Adrenal gland (tissue), 5 donors: ENCODE measurements at regions not wholly inside any gene's neighbourhood (a gene's known extent, or its start where the extent isn't known, plus 50 kb on each side); places are given as distances from the start of the nearest gene placed in this dataset.

Experiments
- POLR2A ChIP-seq, 2 donors: fragments of 450-650 bp; IDR thresholded peaks; one replicate each; pipeline ENCODE4 v1.6.1; 2017; ENCODE audit warnings: antibody characterized with exemption in 2 of 2, mild to moderate bottlenecking in 2 of 2, moderate library complexity in 1 of 2
- TF ChIP-seq, protein P1 (sequence below), 6 experiments: fragments of 450-650 bp in 4 of 6; fragments of 200-600 bp in 2 of 6; sonication (generic) in 1 of 6; IDR thresholded peaks; 1 replicate in 5 of 6; 2 replicates in 1 of 6; pipeline versions ENCODE4 v1.5.1 to v1.8.0; 2016 to 2021; ENCODE audit warnings: antibody characterized with exemption in 6 of 6, mild to moderate bottlenecking in 2 of 6, moderate library complexity in 1 of 6
- donor health status: DM: no; HTN: no; CAD: no.

DNA sequence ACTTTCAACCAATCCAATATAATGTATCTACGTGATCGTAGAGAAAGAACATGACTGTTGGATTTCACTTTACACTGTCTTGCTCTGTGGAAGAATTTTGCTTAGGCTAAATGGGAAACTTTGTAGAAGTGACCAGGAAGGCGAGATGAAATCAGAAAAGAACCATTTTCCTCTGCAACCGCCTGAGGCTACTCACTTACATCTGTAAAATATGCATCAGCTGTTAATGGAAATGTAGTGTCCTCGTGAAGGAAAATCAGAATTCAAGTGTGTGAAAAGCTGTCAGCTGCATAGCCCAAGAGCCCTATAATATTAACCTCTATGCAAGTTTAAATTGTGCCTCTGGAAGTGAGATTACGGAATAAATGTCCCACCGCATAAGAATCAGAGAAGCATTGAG, 277.9 kb downstream of the C6orf118 start:
- no peak for TF ChIP-seq POLR2A (IDR thresholded peaks at IDR 0.05)
- TF ChIP-seq, protein P1, sequence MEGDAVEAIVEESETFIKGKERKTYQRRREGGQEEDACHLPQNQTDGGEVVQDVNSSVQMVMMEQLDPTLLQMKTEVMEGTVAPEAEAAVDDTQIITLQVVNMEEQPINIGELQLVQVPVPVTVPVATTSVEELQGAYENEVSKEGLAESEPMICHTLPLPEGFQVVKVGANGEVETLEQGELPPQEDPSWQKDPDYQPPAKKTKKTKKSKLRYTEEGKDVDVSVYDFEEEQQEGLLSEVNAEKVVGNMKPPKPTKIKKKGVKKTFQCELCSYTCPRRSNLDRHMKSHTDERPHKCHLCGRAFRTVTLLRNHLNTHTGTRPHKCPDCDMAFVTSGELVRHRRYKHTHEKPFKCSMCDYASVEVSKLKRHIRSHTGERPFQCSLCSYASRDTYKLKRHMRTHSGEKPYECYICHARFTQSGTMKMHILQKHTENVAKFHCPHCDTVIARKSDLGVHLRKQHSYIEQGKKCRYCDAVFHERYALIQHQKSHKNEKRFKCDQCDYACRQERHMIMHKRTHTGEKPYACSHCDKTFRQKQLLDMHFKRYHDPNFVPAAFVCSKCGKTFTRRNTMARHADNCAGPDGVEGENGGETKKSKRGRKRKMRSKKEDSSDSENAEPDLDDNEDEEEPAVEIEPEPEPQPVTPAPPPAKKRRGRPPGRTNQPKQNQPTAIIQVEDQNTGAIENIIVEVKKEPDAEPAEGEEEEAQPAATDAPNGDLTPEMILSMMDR (IDR thresholded peaks at IDR 0.05) = no peak
